Fibroblast of the aortic adventitia (primary cell): ENCODE measurements at regions not wholly inside any gene's neighbourhood (a gene's known extent, or its start where the extent isn't known, plus 50 kb on each side); places are given as distances from the start of the nearest gene placed in this dataset.

Source experiments
- DNase-seq: peaks from one replicate; pipeline ENCODE4 v3.0.0-alpha.2; 2010; ENCODE audit warnings: low read depth
- H3K4me3 ChIP-seq: 2 replicates; pipeline ENCODE4 v1.5.1; 2011; ENCODE audit warnings: low read depth, mild to moderate bottlenecking, control low read depth, low read length, moderate library complexity
- CTCF ChIP-seq: IDR thresholded peaks from 2 replicates; pipeline ENCODE4 v1.5.1; 2011; ENCODE audit warnings: mild to moderate bottlenecking, low read length, control low read depth, inconsistent platforms; ENCODE audit not compliant: insufficient read depth

DNA sequence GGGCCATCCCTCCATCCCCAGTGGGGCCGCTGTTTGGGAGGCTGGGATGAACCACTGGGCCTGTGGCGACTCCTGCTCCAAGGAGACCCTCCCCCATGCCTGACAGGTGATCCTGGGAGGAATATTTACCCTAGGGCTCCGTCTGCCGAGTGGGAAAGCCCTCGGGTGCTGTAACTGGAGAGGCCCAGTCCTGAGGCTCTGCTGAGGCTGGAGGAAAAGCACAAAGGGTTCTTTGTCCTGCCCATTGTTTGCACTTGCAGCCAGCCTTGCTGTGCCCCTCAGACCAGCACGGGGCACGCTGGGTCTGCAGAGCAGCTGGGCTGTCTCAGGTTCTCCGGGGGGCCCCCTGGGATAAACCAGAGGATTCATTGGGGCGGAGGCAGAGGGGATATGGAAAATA, 321.1 kb downstream of the MN1 start:
- TF ChIP-seq CTCF, result no peak
- H3K4me3 ChIP-seq, result no peak overlapping the region
- DNase-seq, result no peak

- no peak overlapping the region for H3K4me3 ChIP-seq
- no peak for DNase-seq
- no peak for TF ChIP-seq CTCF
Measured at GRCh38 chr22:27482402-27482801, 319.2 kb downstream of the MN1 start.

DNA sequence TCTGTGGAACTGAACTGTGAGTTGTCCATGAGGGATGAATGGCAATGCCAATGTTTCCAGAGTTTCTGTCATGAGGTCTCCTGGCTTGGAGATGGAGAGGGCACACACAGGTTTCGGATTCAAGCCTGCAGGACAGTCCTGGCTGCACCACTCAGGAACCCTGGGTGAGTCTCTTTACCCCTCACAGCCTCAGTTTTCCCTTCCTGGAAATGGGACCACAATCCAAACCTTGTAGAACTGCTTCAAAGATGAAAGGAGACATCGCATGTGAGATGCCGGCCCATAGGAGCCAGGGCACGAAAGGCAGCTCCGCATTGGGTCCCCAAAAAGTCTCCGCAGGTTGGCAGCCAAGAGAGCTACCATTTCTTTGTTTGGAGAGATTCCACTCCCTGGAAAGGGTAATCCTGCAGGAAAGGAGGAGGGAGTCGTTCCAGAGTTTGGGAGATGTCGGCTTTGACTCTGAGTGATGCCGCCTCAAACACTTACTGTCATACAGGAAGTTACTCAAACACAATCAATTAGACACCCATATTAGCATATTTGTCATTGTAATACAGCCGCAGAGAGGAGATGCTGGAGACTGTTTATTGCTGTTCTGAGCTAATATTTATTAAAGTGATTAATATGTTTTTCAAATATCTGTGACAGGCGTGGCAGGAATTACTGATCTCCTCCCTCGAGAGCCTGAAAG, 318.3 kb downstream of the MN1 start:
- no peak for TF ChIP-seq CTCF
- DNase-seq, result no peak
- no peak overlapping the region for H3K4me3 ChIP-seq

- DNase-seq, result no peak
- no peak overlapping the region for H3K4me3 ChIP-seq
- TF ChIP-seq CTCF, result no peak
Measured at GRCh38 chr22:27485842-27486241, 315.7 kb downstream of the MN1 start.

GRCh38 chr22:27487600-27488452, 313.7 kb downstream of the MN1 start:
- no peak for TF ChIP-seq CTCF
- H3K4me3 ChIP-seq, result no peak overlapping the region
- DNase-seq, result peak; percentile 49

- TF ChIP-seq CTCF, result no peak
- no peak for DNase-seq
- no peak overlapping the region for H3K4me3 ChIP-seq
Measured at GRCh38 chr22:27488456-27489177, 312.9 kb downstream of the MN1 start.
